ENCODE measurements at regions not wholly inside any gene's neighbourhood (a gene's known extent, or its start where the extent isn't known, plus 50 kb on each side); places are given as distances from the start of the nearest gene placed in this dataset.
"Not testable (repeated sequence)": the region's sequence is repeated elsewhere in the genome, so short reads cannot be mapped to it uniquely, and the experiment has no call there.

GRCh38 chr6:84597238-84597875 lies 167.0 kb downstream of the TBX18 start:
- ATAC-seq (ENCODE audit: poor library complexity) (no peak), DNase-seq (no peak)
- CTCF ChIA-PET = no interaction called here
- H3K9me3 ChIP-seq (ENCODE audit: control insufficient read depth in 1 of 2, insufficient read depth in 1 of 2, low read length in 2 of 2) = peaks cover 0 to 8% of the 10 kb centered on the region in 2 experiments
- H3K4me3 ChIP-seq (ENCODE audit: low read length) = no peak overlapping the region
- H3K27me3 Mint-ChIP-seq = no peaks in the 10 kb centered on the region
- POLR2A ChIA-PET = no interaction called here
- H3K4me1 Mint-ChIP-seq (ENCODE audit: low read depth) = no peaks in the 10 kb centered on the region
- no peak overlapping the region for H3K27ac ChIP-seq (ENCODE audit: low read depth in 1 of 2, low read length in 2 of 2)
- no peaks in the 10 kb centered on the region for H3K36me3 ChIP-seq (ENCODE audit: insufficient read depth, low read length)
- intact Hi-C loops (cut with DNase I, micrococcal nuclease) = no loop called here
- no peak overlapping the region for H3K27ac Mint-ChIP-seq
- H3K36me3 Mint-ChIP-seq (ENCODE audit: low read depth) = no peaks in the 10 kb centered on the region
- no peak overlapping the region for H3K4me3 Mint-ChIP-seq
- no peaks in the 10 kb centered on the region for H3K4me1 ChIP-seq (ENCODE audit: insufficient read depth, low read length)
- no peaks in the 10 kb centered on the region for H3K27me3 ChIP-seq (ENCODE audit: control insufficient read depth in 1 of 2, insufficient read depth in 2 of 2, low read length in 2 of 2)
- TF ChIP-seq, protein P1, sequence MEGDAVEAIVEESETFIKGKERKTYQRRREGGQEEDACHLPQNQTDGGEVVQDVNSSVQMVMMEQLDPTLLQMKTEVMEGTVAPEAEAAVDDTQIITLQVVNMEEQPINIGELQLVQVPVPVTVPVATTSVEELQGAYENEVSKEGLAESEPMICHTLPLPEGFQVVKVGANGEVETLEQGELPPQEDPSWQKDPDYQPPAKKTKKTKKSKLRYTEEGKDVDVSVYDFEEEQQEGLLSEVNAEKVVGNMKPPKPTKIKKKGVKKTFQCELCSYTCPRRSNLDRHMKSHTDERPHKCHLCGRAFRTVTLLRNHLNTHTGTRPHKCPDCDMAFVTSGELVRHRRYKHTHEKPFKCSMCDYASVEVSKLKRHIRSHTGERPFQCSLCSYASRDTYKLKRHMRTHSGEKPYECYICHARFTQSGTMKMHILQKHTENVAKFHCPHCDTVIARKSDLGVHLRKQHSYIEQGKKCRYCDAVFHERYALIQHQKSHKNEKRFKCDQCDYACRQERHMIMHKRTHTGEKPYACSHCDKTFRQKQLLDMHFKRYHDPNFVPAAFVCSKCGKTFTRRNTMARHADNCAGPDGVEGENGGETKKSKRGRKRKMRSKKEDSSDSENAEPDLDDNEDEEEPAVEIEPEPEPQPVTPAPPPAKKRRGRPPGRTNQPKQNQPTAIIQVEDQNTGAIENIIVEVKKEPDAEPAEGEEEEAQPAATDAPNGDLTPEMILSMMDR (IDR thresholded peaks at IDR 0.05) = no peak
- peaks cover 11% of the 10 kb centered on the region for H3K9me3 Mint-ChIP-seq

DNA sequence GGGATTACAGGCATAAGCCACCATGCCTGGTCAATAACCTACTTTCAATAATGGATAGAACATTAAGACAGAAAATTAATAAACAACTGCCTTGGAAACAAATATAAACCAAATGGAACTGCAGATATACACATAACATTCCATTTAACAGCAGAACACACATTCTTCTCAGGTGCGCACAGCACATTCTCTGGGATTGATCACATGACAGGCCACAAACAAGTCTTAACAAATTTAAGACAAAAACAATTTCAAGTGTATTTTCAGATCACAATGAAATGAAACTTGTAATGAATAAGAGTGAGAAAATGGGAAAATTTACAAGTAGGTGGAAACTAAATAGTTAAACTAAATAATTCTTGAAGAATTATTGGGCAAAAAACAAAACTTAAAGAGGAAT lies 167.9 kb downstream of the TBX18 start:
- ATAC-seq (ENCODE audit: poor library complexity) (no peak), DNase-seq (no peak)
- intact Hi-C loops (cut with DNase I, micrococcal nuclease) = no loop called here
- Mint-ChIP-seq H3K4me3 (no peak overlapping the region), H3K9me3 (peaks cover 10% of the 10 kb centered on the region), H3K27ac (no peak overlapping the region), H3K36me3 (ENCODE audit: low read depth) (no peaks in the 10 kb centered on the region), H3K4me1 (ENCODE audit: low read depth) (no peaks in the 10 kb centered on the region), H3K27me3 (no peaks in the 10 kb centered on the region)
- Histone ChIP-seq H3K27ac (ENCODE audit: low read depth in 1 of 2, low read length in 2 of 2) (no peak overlapping the region), H3K27me3 (ENCODE audit: control insufficient read depth in 1 of 2, insufficient read depth in 2 of 2, low read length in 2 of 2) (no peaks in the 10 kb centered on the region), H3K36me3 (ENCODE audit: insufficient read depth, low read length) (no peaks in the 10 kb centered on the region), H3K4me3 (ENCODE audit: low read length) (no peak overlapping the region), H3K9me3 (ENCODE audit: control insufficient read depth in 1 of 2, insufficient read depth in 1 of 2, low read length in 2 of 2) (peaks cover 0 to 8% of the 10 kb centered on the region in 2 experiments), H3K4me1 (ENCODE audit: insufficient read depth, low read length) (no peaks in the 10 kb centered on the region)
- POLR2A ChIA-PET = no interaction called here
- CTCF ChIA-PET = no interaction called here
- TF ChIP-seq, protein P1 (IDR thresholded peaks at IDR 0.05) = no peak

- TF ChIP-seq, protein P1 (IDR thresholded peaks at IDR 0.05) = no peak
- Histone ChIP-seq H3K4me1 (ENCODE audit: insufficient read depth, low read length) (no peaks in the 10 kb centered on the region), H3K36me3 (ENCODE audit: insufficient read depth, low read length) (no peaks in the 10 kb centered on the region), H3K27ac (ENCODE audit: low read depth in 1 of 2, low read length in 2 of 2) (no peak overlapping the region), H3K9me3 (ENCODE audit: control insufficient read depth in 1 of 2, insufficient read depth in 1 of 2, low read length in 2 of 2) (peaks cover 0 to 8% of the 10 kb centered on the region in 2 experiments), H3K4me3 (ENCODE audit: low read length) (no peak overlapping the region), H3K27me3 (ENCODE audit: control insufficient read depth in 1 of 2, insufficient read depth in 2 of 2, low read length in 2 of 2) (no peaks in the 10 kb centered on the region)
- ChIA-PET POLR2A (no interaction called here), CTCF (no interaction called here)
- no peak overlapping the region for H3K27ac Mint-ChIP-seq
- ATAC-seq (ENCODE audit: poor library complexity) = no peak
- H3K4me3 Mint-ChIP-seq = no peak overlapping the region
- H3K4me1 Mint-ChIP-seq (ENCODE audit: low read depth) = peaks cover 5% of the 10 kb centered on the region
- H3K36me3 Mint-ChIP-seq (ENCODE audit: low read depth) = no peaks in the 10 kb centered on the region
- intact Hi-C loops (cut with DNase I, micrococcal nuclease) = no loop called here
- DNase-seq = no peak
- H3K9me3 Mint-ChIP-seq = peaks cover 4% of the 10 kb centered on the region
- no peaks in the 10 kb centered on the region for H3K27me3 Mint-ChIP-seq
These were observed 175.7 kb downstream of the TBX18 start for GRCh38 chr6:84588697-84589080.

- H3K4me1 ChIP-seq (ENCODE audit: insufficient read depth, low read length); H3K9me3 Mint-ChIP-seq; H3K9me3 ChIP-seq (ENCODE audit: control insufficient read depth in 1 of 2, insufficient read depth in 1 of 2, low read length in 2 of 2); H3K36me3 Mint-ChIP-seq (ENCODE audit: low read depth); H3K27me3 ChIP-seq (ENCODE audit: control insufficient read depth in 1 of 2, insufficient read depth in 2 of 2, low read length in 2 of 2); H3K27me3 Mint-ChIP-seq; POLR2A ChIA-PET; H3K27ac ChIP-seq (ENCODE audit: low read depth in 1 of 2, low read length in 2 of 2); H3K4me3 ChIP-seq (ENCODE audit: low read length); intact Hi-C loops (cut with DNase I, micrococcal nuclease); H3K27ac Mint-ChIP-seq; H3K4me1 Mint-ChIP-seq (ENCODE audit: low read depth); ATAC-seq (ENCODE audit: poor library complexity); DNase-seq; CTCF ChIA-PET; H3K36me3 ChIP-seq (ENCODE audit: insufficient read depth, low read length): not testable (repeated sequence)
- peak overlapping the region; percentile 7 for H3K4me3 Mint-ChIP-seq
These were observed 176.3 kb downstream of the TBX18 start for GRCh38 chr6:84587994-84588696.

GRCh38 chr6:84587202-84587940 lies 177.0 kb downstream of the TBX18 start:
- CTCF ChIA-PET; H3K9me3 ChIP-seq (ENCODE audit: control insufficient read depth in 1 of 2, insufficient read depth in 1 of 2, low read length in 2 of 2); H3K36me3 ChIP-seq (ENCODE audit: insufficient read depth, low read length); H3K36me3 Mint-ChIP-seq (ENCODE audit: low read depth); H3K27ac Mint-ChIP-seq; H3K27me3 ChIP-seq (ENCODE audit: control insufficient read depth in 1 of 2, insufficient read depth in 2 of 2, low read length in 2 of 2); intact Hi-C loops (cut with DNase I, micrococcal nuclease); ATAC-seq (ENCODE audit: poor library complexity); H3K4me3 Mint-ChIP-seq; POLR2A ChIA-PET; H3K27me3 Mint-ChIP-seq; H3K9me3 Mint-ChIP-seq; H3K4me3 ChIP-seq (ENCODE audit: low read length); DNase-seq; H3K4me1 ChIP-seq (ENCODE audit: insufficient read depth, low read length); H3K4me1 Mint-ChIP-seq (ENCODE audit: low read depth); H3K27ac ChIP-seq (ENCODE audit: low read depth in 1 of 2, low read length in 2 of 2): not testable (repeated sequence)
